Loucy (cell line): ENCODE measurements at regions not wholly inside any gene's neighbourhood (a gene's known extent, or its start where the extent isn't known, plus 50 kb on each side); places are given as distances from the start of the nearest gene placed in this dataset.

Source experiments
- H2AFZ ChIP-seq: fragments of 200-600 bp; sonication (generic); 2 replicates; pipeline ENCODE4 v1.6.0; 2016; ENCODE audit warnings: antibody characterized with exemption, mild to moderate bottlenecking, low read length, moderate library complexity
- H3F3A ChIP-seq: fragments of 200-600 bp; 2 replicates; pipeline ENCODE4 v1.6.0; 2016; ENCODE audit warnings: antibody characterized with exemption, low read depth, mild to moderate bottlenecking
- H3K27me3 ChIP-seq: fragments of 200-600 bp; sonication (generic); 2 replicates; pipeline ENCODE4 v1.6.1; 2014; ENCODE audit warnings: low read length, mild to moderate bottlenecking; ENCODE audit not compliant: insufficient read depth, poor library complexity, severe bottlenecking
- H3K36me3 ChIP-seq: fragments of 200-600 bp; sonication (generic); 2 replicates; pipeline ENCODE4 v1.6.1; 2016; ENCODE audit warnings: low read length; ENCODE audit not compliant: insufficient read depth
- H3K4me1 ChIP-seq: fragments of 200-600 bp; sonication (generic); 2 replicates; pipeline ENCODE4 v1.5.1; 2014; ENCODE audit warnings: low read length, mild to moderate bottlenecking; ENCODE audit not compliant: insufficient read depth, poor library complexity, severe bottlenecking
- H3K4me2 ChIP-seq: fragments of 200-600 bp; sonication (generic); 2 replicates; pipeline ENCODE4 v1.6.0; 2014; ENCODE audit warnings: antibody characterized with exemption, low read length, low read depth, mild to moderate bottlenecking; ENCODE audit not compliant: poor library complexity, severe bottlenecking
- H3K4me3 ChIP-seq: fragments of 200-600 bp; sonication (generic); 2 replicates; pipeline ENCODE4 v1.5.1; 2014; ENCODE audit warnings: low read length, mild to moderate bottlenecking, mixed read lengths; ENCODE audit not compliant: poor library complexity, severe bottlenecking
- H3K79me2 ChIP-seq: fragments of 200-600 bp; sonication (generic); 2 replicates; pipeline ENCODE4 v1.6.1; 2014; ENCODE audit warnings: low read length; ENCODE audit not compliant: insufficient read depth
- H3K9ac ChIP-seq: fragments of 200-600 bp; sonication (generic); 2 replicates; pipeline ENCODE4 v1.6.0; 2014; ENCODE audit warnings: mild to moderate bottlenecking, low read depth, low read length, moderate library complexity; ENCODE audit not compliant: poor library complexity, severe bottlenecking
- H3K9me2 ChIP-seq: fragments of 200-600 bp; sonication (generic); replicated peaks from 2 replicates; pipeline ENCODE4 v1.6.1; 2016; ENCODE audit warnings: low read depth, low read length, mixed read lengths
- H3K9me3 ChIP-seq: fragments of 200-600 bp; sonication (generic); 2 replicates; pipeline ENCODE4 v1.6.1; 2014; ENCODE audit warnings: mild to moderate bottlenecking, antibody characterized with exemption, low read length, low read depth; ENCODE audit not compliant: insufficient read depth
- H4K20me1 ChIP-seq: fragments of 200-600 bp; sonication (generic); 2 replicates; pipeline ENCODE4 v1.6.0; 2014; ENCODE audit warnings: antibody characterized with exemption, low read length, mild to moderate bottlenecking; ENCODE audit not compliant: insufficient read depth, poor library complexity, severe bottlenecking
- EZH2phosphoT487 ChIP-seq: fragments of 200-600 bp; IDR thresholded peaks from 2 replicates; pipeline ENCODE4 v1.6.1; 2018; ENCODE audit warnings: antibody characterized with exemption, mild to moderate bottlenecking, moderate library complexity, borderline replicate concordance
- TF ChIP-seq, protein P1 (sequence below): fragments of 200-600 bp; sonication (generic); conservative IDR thresholded peaks from 2 replicates; pipeline ENCODE4 v1.5.1; 2014; ENCODE audit warnings: mild to moderate bottlenecking, antibody characterized with exemption, low read length

DNA sequence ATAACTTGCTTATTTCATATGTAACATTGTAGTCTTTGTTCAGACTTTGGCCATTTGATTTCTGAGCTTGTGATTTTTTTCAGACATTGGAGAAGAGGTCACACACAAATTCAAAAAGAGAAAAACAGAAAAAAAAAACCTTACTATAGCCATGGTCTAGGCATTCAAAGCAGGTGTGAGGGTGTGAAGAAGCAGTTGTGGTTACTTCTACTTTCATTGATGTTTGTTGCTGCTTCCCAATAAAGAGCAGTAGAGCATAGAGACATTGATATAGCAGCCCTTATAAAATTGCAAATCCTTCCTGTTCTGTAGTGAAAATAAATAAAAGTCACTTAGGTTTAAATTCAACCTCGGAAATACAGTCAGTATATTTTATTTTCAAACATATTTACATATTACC, 671.6 kb downstream of the GRXCR1 start:
- H4K20me1 ChIP-seq, result no peaks in the 10 kb centered on the region
- no peaks in the 10 kb centered on the region for H3K9me2 ChIP-seq
- no peaks in the 10 kb centered on the region for H3K4me1 ChIP-seq
- no peaks in the 10 kb centered on the region for H3K36me3 ChIP-seq
- no peaks in the 10 kb centered on the region for H3F3A ChIP-seq
- H3K9ac ChIP-seq, result no peak overlapping the region
- H3K9me3 ChIP-seq, result no peaks in the 10 kb centered on the region
- TF ChIP-seq EZH2phosphoT487, result no peak
- TF ChIP-seq, protein P1, sequence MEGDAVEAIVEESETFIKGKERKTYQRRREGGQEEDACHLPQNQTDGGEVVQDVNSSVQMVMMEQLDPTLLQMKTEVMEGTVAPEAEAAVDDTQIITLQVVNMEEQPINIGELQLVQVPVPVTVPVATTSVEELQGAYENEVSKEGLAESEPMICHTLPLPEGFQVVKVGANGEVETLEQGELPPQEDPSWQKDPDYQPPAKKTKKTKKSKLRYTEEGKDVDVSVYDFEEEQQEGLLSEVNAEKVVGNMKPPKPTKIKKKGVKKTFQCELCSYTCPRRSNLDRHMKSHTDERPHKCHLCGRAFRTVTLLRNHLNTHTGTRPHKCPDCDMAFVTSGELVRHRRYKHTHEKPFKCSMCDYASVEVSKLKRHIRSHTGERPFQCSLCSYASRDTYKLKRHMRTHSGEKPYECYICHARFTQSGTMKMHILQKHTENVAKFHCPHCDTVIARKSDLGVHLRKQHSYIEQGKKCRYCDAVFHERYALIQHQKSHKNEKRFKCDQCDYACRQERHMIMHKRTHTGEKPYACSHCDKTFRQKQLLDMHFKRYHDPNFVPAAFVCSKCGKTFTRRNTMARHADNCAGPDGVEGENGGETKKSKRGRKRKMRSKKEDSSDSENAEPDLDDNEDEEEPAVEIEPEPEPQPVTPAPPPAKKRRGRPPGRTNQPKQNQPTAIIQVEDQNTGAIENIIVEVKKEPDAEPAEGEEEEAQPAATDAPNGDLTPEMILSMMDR, result no peak
- no peaks in the 10 kb centered on the region for H3K79me2 ChIP-seq
- H2AFZ ChIP-seq, result no peak overlapping the region
- no peaks in the 10 kb centered on the region for H3K27me3 ChIP-seq
- H3K4me2 ChIP-seq, result no peak overlapping the region
- no peak overlapping the region for H3K4me3 ChIP-seq

DNA sequence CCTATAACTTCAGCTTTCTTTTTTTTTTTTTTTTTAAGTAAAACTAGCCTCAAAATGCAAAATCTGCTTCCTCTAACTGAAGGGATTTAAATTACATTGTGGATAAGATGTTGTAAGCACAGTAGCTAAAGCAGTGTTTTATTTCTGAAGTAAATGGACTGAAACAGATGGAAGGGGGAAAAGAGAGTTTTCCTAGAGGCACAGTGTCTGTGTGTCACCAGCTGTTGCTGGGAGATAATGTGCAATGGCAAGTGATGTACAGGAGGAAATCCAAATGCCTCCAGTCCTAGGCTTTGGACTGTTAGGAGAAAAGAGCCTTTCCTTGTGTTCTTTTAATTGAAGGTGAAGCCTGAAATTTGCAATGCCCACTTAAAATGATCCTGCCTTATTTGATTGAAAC, 672.1 kb downstream of the GRXCR1 start:
- no peaks in the 10 kb centered on the region for H3K36me3 ChIP-seq
- H2AFZ ChIP-seq, result no peak overlapping the region
- no peaks in the 10 kb centered on the region for H4K20me1 ChIP-seq
- no peak overlapping the region for H3K4me2 ChIP-seq
- H3K79me2 ChIP-seq, result no peaks in the 10 kb centered on the region
- no peak for TF ChIP-seq EZH2phosphoT487
- TF ChIP-seq, protein P1, result no peak
- no peaks in the 10 kb centered on the region for H3F3A ChIP-seq
- no peaks in the 10 kb centered on the region for H3K9me3 ChIP-seq
- no peak overlapping the region for H3K4me3 ChIP-seq
- H3K9me2 ChIP-seq, result no peaks in the 10 kb centered on the region
- no peaks in the 10 kb centered on the region for H3K27me3 ChIP-seq
- H3K9ac ChIP-seq, result no peak overlapping the region
- no peaks in the 10 kb centered on the region for H3K4me1 ChIP-seq

DNA sequence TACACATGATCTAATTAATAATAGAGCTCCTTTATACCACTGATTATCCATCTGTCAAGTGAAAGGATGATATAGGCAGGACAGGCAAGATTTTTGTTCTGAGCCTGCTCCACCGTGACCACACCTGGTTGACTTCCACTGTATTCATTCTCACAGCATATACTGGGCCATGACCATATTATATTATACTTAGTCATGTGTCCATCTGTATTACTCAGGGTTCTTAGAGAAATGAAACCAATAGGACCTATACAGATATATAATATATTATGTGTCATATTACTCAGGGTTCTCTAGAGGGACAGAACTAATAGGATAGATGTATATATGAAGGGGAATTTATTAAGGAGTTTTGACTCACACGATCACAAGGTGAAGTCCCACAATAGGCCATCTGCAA, 675.1 kb downstream of the GRXCR1 start:
- H3K4me1 ChIP-seq, result no peaks in the 10 kb centered on the region
- no peak overlapping the region for H3K9ac ChIP-seq
- no peaks in the 10 kb centered on the region for H3K36me3 ChIP-seq
- H4K20me1 ChIP-seq, result no peaks in the 10 kb centered on the region
- no peaks in the 10 kb centered on the region for H3K27me3 ChIP-seq
- no peak for TF ChIP-seq EZH2phosphoT487
- TF ChIP-seq, protein P1, result no peak
- no peaks in the 10 kb centered on the region for H3K79me2 ChIP-seq
- H3K9me3 ChIP-seq, result no peaks in the 10 kb centered on the region
- no peaks in the 10 kb centered on the region for H3F3A ChIP-seq
- H2AFZ ChIP-seq, result no peak overlapping the region
- no peaks in the 10 kb centered on the region for H3K9me2 ChIP-seq
- H3K4me3 ChIP-seq, result no peak overlapping the region
- no peak overlapping the region for H3K4me2 ChIP-seq
